Suprapubic skin (tissue), 4 donors: ENCODE measurements at regions not wholly inside any gene's neighbourhood (a gene's known extent, or its start where the extent isn't known, plus 50 kb on each side); places are given as distances from the start of the nearest gene placed in this dataset.

Source experiments
- DNase-seq, 2 donors: peaks; one replicate each; pipeline ENCODE4 v3.0.0-alpha.2; 2019; ENCODE audit warnings: low spot score in 2 of 2
- H3K27ac ChIP-seq: fragments of 200-600 bp; sonication (generic); one replicate; pipeline ENCODE4 v1.5.1; 2019
- H3K27me3 ChIP-seq: fragments of 200-600 bp; sonication (generic); one replicate; pipeline ENCODE4 v1.5.1; 2019
- H3K36me3 ChIP-seq: fragments of 200-600 bp; sonication (generic); one replicate; pipeline ENCODE4 v1.5.1; 2019
- H3K4me1 ChIP-seq: fragments of 200-600 bp; sonication (generic); one replicate; pipeline ENCODE4 v1.5.1; 2019
- H3K4me3 ChIP-seq: fragments of 200-600 bp; sonication (generic); one replicate; pipeline ENCODE4 v1.5.1; 2019; ENCODE audit warnings: mild to moderate bottlenecking
- H3K9me3 ChIP-seq: fragments of 200-600 bp; sonication (generic); one replicate; pipeline ENCODE4 v1.5.1; 2019
- CTCF ChIP-seq, 2 donors: fragments of 200-600 bp in 1 of 2; fragments of 450-650 bp in 1 of 2; sonication (generic) in 1 of 2; IDR thresholded peaks; one replicate each; pipeline ENCODE4 v1.5.1; 2016 to 2019; ENCODE audit warnings: antibody characterized with exemption in 2 of 2, mild to moderate bottlenecking in 1 of 2, moderate library complexity in 1 of 2
- EP300 ChIP-seq: sonication (generic); formaldehyde crosslinking; IDR thresholded peaks from one replicate; pipeline ENCODE4 v1.6.1; 2017; ENCODE audit warnings: antibody characterized with exemption
- POLR2A ChIP-seq, 2 donors: fragments of 450-650 bp; IDR thresholded peaks; one replicate each; pipeline ENCODE4 v1.6.1; 2017; ENCODE audit warnings: antibody characterized with exemption in 2 of 2, mild to moderate bottlenecking in 2 of 2, moderate library complexity in 2 of 2
- POLR2AphosphoS5 ChIP-seq, 3 donors: sonication (generic); formaldehyde crosslinking; IDR thresholded peaks; one replicate each; pipeline ENCODE4 v1.6.1; 2017; ENCODE audit warnings: antibody characterized with exemption in 3 of 3
- WGBS: methylation state at CpG from one replicate; pipeline ENCODE4 v1.1.5; 2018; 5-methylcytosine and 5-hydroxymethylcytosine counted together

- TF ChIP-seq EP300 = no peak
- no peak for TF ChIP-seq CTCF (IDR thresholded peaks at IDR 0.05)
- TF ChIP-seq POLR2A (IDR thresholded peaks at IDR 0.05) = no peak
- no peak for TF ChIP-seq POLR2AphosphoS5 (IDR thresholded peaks at IDR 0.05)
- Histone ChIP-seq H3K27ac (no peak overlapping the region), H3K4me3 (no peak overlapping the region), H3K27me3 (no peaks in the 10 kb centered on the region), H3K4me1 (no peaks in the 10 kb centered on the region), H3K36me3 (no peaks in the 10 kb centered on the region), H3K9me3 (no peaks in the 10 kb centered on the region)
- WGBS = 65% methylated on average over 6 of the region's 6 CpGs
- DNase-seq = no peak
These were observed 233.7 kb upstream of the NDST3 start for GRCh38 chr4:117800636-117801035.

GRCh38 chr4:117801756-117802155 is 232.5 kb upstream of the NDST3 start:
- Histone ChIP-seq H3K27ac (no peak overlapping the region), H3K9me3 (no peaks in the 10 kb centered on the region), H3K27me3 (no peaks in the 10 kb centered on the region), H3K4me3 (no peak overlapping the region), H3K4me1 (no peaks in the 10 kb centered on the region), H3K36me3 (no peaks in the 10 kb centered on the region)
- TF ChIP-seq CTCF (IDR thresholded peaks at IDR 0.05) (no peak), EP300 (no peak), POLR2A (IDR thresholded peaks at IDR 0.05) (no peak), POLR2AphosphoS5 (IDR thresholded peaks at IDR 0.05) (no peak)
- 56% methylated on average over 2 of the region's 2 CpGs for WGBS
- no peak for DNase-seq

- Histone ChIP-seq H3K27me3 (no peaks in the 10 kb centered on the region), H3K4me3 (no peak overlapping the region), H3K4me1 (no peaks in the 10 kb centered on the region), H3K36me3 (no peaks in the 10 kb centered on the region), H3K9me3 (no peaks in the 10 kb centered on the region), H3K27ac (no peak overlapping the region)
- no peak for DNase-seq
- TF ChIP-seq EP300 (no peak), POLR2A (IDR thresholded peaks at IDR 0.05) (no peak), POLR2AphosphoS5 (IDR thresholded peaks at IDR 0.05) (no peak), CTCF (IDR thresholded peaks at IDR 0.05) (no peak)
- 83% methylated on average over 1 of the region's 1 CpG for WGBS
These were observed 222.6 kb upstream of the NDST3 start for GRCh38 chr4:117811731-117812130.

GRCh38 chr4:117814277-117815246 is 219.7 kb upstream of the NDST3 start:
- H3K27ac ChIP-seq = no peak overlapping the region
- DNase-seq = no peak
- TF ChIP-seq CTCF (IDR thresholded peaks at IDR 0.05) (no peak), POLR2AphosphoS5 (IDR thresholded peaks at IDR 0.05) (no peak), POLR2A (IDR thresholded peaks at IDR 0.05) (no peak), EP300 (no peak)
- H3K4me1 ChIP-seq = no peaks in the 10 kb centered on the region
- H3K36me3 ChIP-seq = no peaks in the 10 kb centered on the region
- H3K4me3 ChIP-seq = no peak overlapping the region
- 70% methylated on average over 5 of the region's 5 CpGs for WGBS
- no peaks in the 10 kb centered on the region for H3K9me3 ChIP-seq
- no peaks in the 10 kb centered on the region for H3K27me3 ChIP-seq

- Histone ChIP-seq H3K27ac (no peak overlapping the region), H3K4me3 (no peak overlapping the region), H3K36me3 (no peaks in the 10 kb centered on the region), H3K9me3 (no peaks in the 10 kb centered on the region), H3K4me1 (no peaks in the 10 kb centered on the region), H3K27me3 (no peaks in the 10 kb centered on the region)
- no peak for TF ChIP-seq POLR2A (IDR thresholded peaks at IDR 0.05)
- no peak for TF ChIP-seq POLR2AphosphoS5 (IDR thresholded peaks at IDR 0.05)
- no peak for TF ChIP-seq CTCF (IDR thresholded peaks at IDR 0.05)
- TF ChIP-seq EP300 = no peak
- no peak for DNase-seq
These were observed 217.0 kb upstream of the NDST3 start for GRCh38 chr4:117817301-117817700.
